GM12892 (cell line): ENCODE measurements at regions not wholly inside any gene's neighbourhood (a gene's known extent, or its start where the extent isn't known, plus 50 kb on each side); places are given as distances from the start of the nearest gene placed in this dataset.

Experiments
- POLR2A ChIP-seq: IDR thresholded peaks from 2 replicates; pipeline ENCODE4 v1.6.1; 2011; ENCODE audit warnings: low read depth, low read length, control low read depth
- POLR2AphosphoS5 ChIP-seq: IDR thresholded peaks from 2 replicates; pipeline ENCODE4 v1.6.1; 2011; ENCODE audit warnings: low read depth, low read length, control low read depth
- TAF1 ChIP-seq: IDR thresholded peaks from 2 replicates; pipeline ENCODE4 v1.6.1; 2011; ENCODE audit warnings: low read depth, mild to moderate bottlenecking, control low read depth, low read length, borderline replicate concordance

DNA sequence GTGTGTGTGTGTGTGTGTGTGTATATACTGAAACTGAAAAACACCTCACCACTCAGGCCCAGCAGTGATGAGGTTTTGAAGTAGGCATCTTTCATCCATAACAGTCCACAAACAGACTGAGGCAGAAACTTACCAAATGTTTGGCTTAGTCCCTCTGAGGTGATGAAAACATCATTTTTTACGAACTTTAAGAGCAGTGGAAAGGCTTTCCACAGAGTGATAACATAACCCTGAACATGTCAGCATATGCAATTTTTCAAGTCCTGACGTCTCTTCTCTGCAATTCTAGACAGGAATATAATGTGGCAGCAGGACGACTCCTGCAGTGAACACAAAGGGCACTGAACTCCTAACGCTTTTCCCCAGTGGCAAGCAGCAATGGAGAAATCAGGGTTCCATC, 247.0 kb upstream of the THBS1 start:
- TF ChIP-seq TAF1 (no peak), POLR2AphosphoS5 (no peak), POLR2A (no peak)
